ENCODE measurements at regions not wholly inside any gene's neighbourhood (a gene's known extent, or its start where the extent isn't known, plus 50 kb on each side); places are given as distances from the start of the nearest gene placed in this dataset.
"Not testable (repeated sequence)": the region's sequence is repeated elsewhere in the genome, so short reads cannot be mapped to it uniquely, and the experiment has no call there.

GRCh38 chr5:133864711-133865110, 103.7 kb downstream of the C5orf15 start:
- Histone ChIP-seq H3K27me3 (replicated peaks in 1 of 2; ENCODE audit: control insufficient read depth in 2 of 2, extremely low read depth in 1 of 2, insufficient read depth in 2 of 2, low read length in 1 of 2) (peaks cover 0 to 24% of the 10 kb centered on the region in 2 experiments), H3K4me1 (ENCODE audit: control insufficient read depth in 1 of 2, extremely low read depth in 1 of 2, insufficient read depth in 2 of 2, low read length in 2 of 2) (peaks cover 0 to 3% of the 10 kb centered on the region in 2 experiments), H3K36me3 (ENCODE audit: control insufficient read depth in 2 of 2, extremely low read depth in 1 of 2, insufficient read depth in 1 of 2, low read length in 1 of 2) (no peaks in the 10 kb centered on the region), H3K27ac (ENCODE audit: low read length) (no peak overlapping the region), H3K4me3 (ENCODE audit: control insufficient read depth in 1 of 2, extremely low read depth in 1 of 2, low read length in 1 of 2) (no peak overlapping the region), H3K9me3 (no peaks in the 10 kb centered on the region)
- ATAC-seq (replicated peaks in 1 of 4) (no peak), DNase-seq (no peak)
- no peaks in the 10 kb centered on the region for H3K9me3 Mint-ChIP-seq
- 55% methylated on average over 3 of the region's 5 CpGs for WGBS (ENCODE audit: insufficient coverage)
- POLR2A ChIA-PET, result no interaction called here
- H3K27me3 Mint-ChIP-seq, result peaks cover 0 to 16% of the 10 kb centered on the region in 2 donors
- peak overlapping the region in 1 of 2 donors; percentile 39 for H3K27ac Mint-ChIP-seq
- no peaks in the 10 kb centered on the region for H3K36me3 Mint-ChIP-seq
- CTCF ChIA-PET, result no interaction called here
- no peak overlapping the region for H3K4me3 Mint-ChIP-seq
- H3K4me1 Mint-ChIP-seq, result peaks cover 3 to 16% (median 14%) of the 10 kb centered on the region in 3 donors

- Histone ChIP-seq H3K4me1 (ENCODE audit: control insufficient read depth in 1 of 2, extremely low read depth in 1 of 2, insufficient read depth in 2 of 2, low read length in 2 of 2) (no peaks in the 10 kb centered on the region), H3K36me3 (ENCODE audit: control insufficient read depth in 2 of 2, extremely low read depth in 1 of 2, insufficient read depth in 1 of 2, low read length in 1 of 2) (no peaks in the 10 kb centered on the region), H3K27me3 (replicated peaks in 1 of 2; ENCODE audit: control insufficient read depth in 2 of 2, extremely low read depth in 1 of 2, insufficient read depth in 2 of 2, low read length in 1 of 2) (peaks cover 0 to 18% of the 10 kb centered on the region in 2 experiments), H3K9me3 (no peaks in the 10 kb centered on the region), H3K27ac (ENCODE audit: low read length) (no peak overlapping the region), H3K4me3 (ENCODE audit: control insufficient read depth in 1 of 2, extremely low read depth in 1 of 2, low read length in 1 of 2) (no peak overlapping the region)
- 77% methylated on average over 8 of the region's 11 CpGs for WGBS (ENCODE audit: insufficient coverage)
- DNase-seq (no peak), ATAC-seq (replicated peaks in 1 of 4) (no peak)
- H3K4me3 Mint-ChIP-seq, result no peak overlapping the region
- H3K4me1 Mint-ChIP-seq, result peaks cover 3 to 14% (median 11%) of the 10 kb centered on the region in 3 donors
- H3K27ac Mint-ChIP-seq, result no peak overlapping the region
- H3K36me3 Mint-ChIP-seq, result no peaks in the 10 kb centered on the region
- POLR2A ChIA-PET, result no interaction called here
- H3K27me3 Mint-ChIP-seq, result peaks cover 3 to 9% of the 10 kb centered on the region in 2 donors
- H3K9me3 Mint-ChIP-seq, result no peaks in the 10 kb centered on the region
- CTCF ChIA-PET, result no interaction called here
Measured at GRCh38 chr5:133863857-133864585, 104.4 kb downstream of the C5orf15 start.

GRCh38 chr5:133861161-133861737, 107.2 kb downstream of the C5orf15 start:
- no peaks in the 10 kb centered on the region for H3K4me1 ChIP-seq (ENCODE audit: control insufficient read depth in 1 of 2, extremely low read depth in 1 of 2, insufficient read depth in 2 of 2, low read length in 2 of 2)
- CTCF ChIA-PET, result interaction anchor here in 1 of 2 donors (1.2 kb wide), 1 partner anchor 8 kb away, joined by 3 read pairs; no protein-coding TSS in a partner anchor
- Mint-ChIP-seq H3K27ac (no peak overlapping the region), H3K27me3 (peaks cover 3 to 9% of the 10 kb centered on the region in 2 donors), H3K4me3 (no peak overlapping the region), H3K4me1 (peaks cover 3 to 9% (median 8%) of the 10 kb centered on the region in 3 donors), H3K9me3 (no peaks in the 10 kb centered on the region), H3K36me3 (no peaks in the 10 kb centered on the region)
- no peaks in the 10 kb centered on the region for H3K9me3 ChIP-seq
- DNase-seq (peak in 4 of 35 experiments; percentile 5 to 14 (median 8)), ATAC-seq (replicated peaks in 1 of 4) (peak in 2 of 4 experiments; percentile 27 to 43)
- WGBS (ENCODE audit: insufficient coverage), result 40% methylated on average over 7 of the region's 9 CpGs
- no peak overlapping the region for H3K4me3 ChIP-seq (ENCODE audit: control insufficient read depth in 1 of 2, extremely low read depth in 1 of 2, low read length in 1 of 2)
- POLR2A ChIA-PET, result no interaction called here
- no peaks in the 10 kb centered on the region for H3K36me3 ChIP-seq (ENCODE audit: control insufficient read depth in 2 of 2, extremely low read depth in 1 of 2, insufficient read depth in 1 of 2, low read length in 1 of 2)
- H3K27me3 ChIP-seq (replicated peaks in 1 of 2; ENCODE audit: control insufficient read depth in 2 of 2, extremely low read depth in 1 of 2, insufficient read depth in 2 of 2, low read length in 1 of 2), result peaks cover 0 to 5% of the 10 kb centered on the region in 2 experiments
- H3K27ac ChIP-seq (ENCODE audit: low read length), result no peak overlapping the region

GRCh38 chr5:133859073-133859472, 109.4 kb downstream of the C5orf15 start:
- Histone ChIP-seq H3K36me3 (ENCODE audit: control insufficient read depth in 2 of 2, extremely low read depth in 1 of 2, insufficient read depth in 1 of 2, low read length in 1 of 2) (no peaks in the 10 kb centered on the region), H3K4me3 (ENCODE audit: control insufficient read depth in 1 of 2, extremely low read depth in 1 of 2, low read length in 1 of 2) (no peak overlapping the region), H3K9me3 (no peaks in the 10 kb centered on the region), H3K27ac (ENCODE audit: low read length) (no peak overlapping the region), H3K4me1 (ENCODE audit: control insufficient read depth in 1 of 2, extremely low read depth in 1 of 2, insufficient read depth in 2 of 2, low read length in 2 of 2) (no peaks in the 10 kb centered on the region), H3K27me3 (replicated peaks in 1 of 2; ENCODE audit: control insufficient read depth in 2 of 2, extremely low read depth in 1 of 2, insufficient read depth in 2 of 2, low read length in 1 of 2) (peaks cover 0 to 10% of the 10 kb centered on the region in 2 experiments)
- Mint-ChIP-seq H3K9me3 (no peaks in the 10 kb centered on the region), H3K4me1 (peaks cover 3 to 9% (median 8%) of the 10 kb centered on the region in 3 donors), H3K27me3 (peaks cover 8 to 13% of the 10 kb centered on the region in 2 donors), H3K36me3 (no peaks in the 10 kb centered on the region), H3K4me3 (no peak overlapping the region), H3K27ac (no peak overlapping the region)
- CTCF ChIA-PET, result no interaction called here
- no peak for ATAC-seq (replicated peaks in 1 of 4)
- WGBS (ENCODE audit: insufficient coverage), result 57% methylated on average over 4 of the region's 4 CpGs
- no peak for DNase-seq
- POLR2A ChIA-PET, result no interaction called here

GRCh38 chr5:133857595-133858313, 110.7 kb downstream of the C5orf15 start:
- H3K27ac ChIP-seq (ENCODE audit: low read length); ATAC-seq (replicated peaks in 1 of 4); H3K9me3 Mint-ChIP-seq; H3K36me3 Mint-ChIP-seq; H3K9me3 ChIP-seq; H3K27ac Mint-ChIP-seq; DNase-seq; H3K36me3 ChIP-seq (ENCODE audit: control insufficient read depth in 2 of 2, extremely low read depth in 1 of 2, insufficient read depth in 1 of 2, low read length in 1 of 2); H3K4me1 Mint-ChIP-seq; H3K4me3 Mint-ChIP-seq; H3K4me1 ChIP-seq (ENCODE audit: control insufficient read depth in 1 of 2, extremely low read depth in 1 of 2, insufficient read depth in 2 of 2, low read length in 2 of 2); POLR2A ChIA-PET; CTCF ChIA-PET; H3K4me3 ChIP-seq (ENCODE audit: control insufficient read depth in 1 of 2, extremely low read depth in 1 of 2, low read length in 1 of 2): not testable (repeated sequence)
- 90% methylated on average over 35 of the region's 44 CpGs for WGBS (ENCODE audit: insufficient coverage)
- peaks cover 0 to 13% of the 10 kb centered on the region in 2 experiments for H3K27me3 ChIP-seq (replicated peaks in 1 of 2; ENCODE audit: control insufficient read depth in 2 of 2, extremely low read depth in 1 of 2, insufficient read depth in 2 of 2, low read length in 1 of 2)
- H3K27me3 Mint-ChIP-seq, result peaks cover 8 to 16% of the 10 kb centered on the region in 2 donors

GRCh38 chr5:133854554-133854953, 113.9 kb downstream of the C5orf15 start:
- H3K9me3 ChIP-seq, result no peaks in the 10 kb centered on the region
- Mint-ChIP-seq H3K36me3 (no peaks in the 10 kb centered on the region), H3K27ac (no peak overlapping the region), H3K9me3 (no peaks in the 10 kb centered on the region), H3K4me3 (no peak overlapping the region), H3K4me1 (no peaks in the 10 kb centered on the region), H3K27me3 (peaks cover 12 to 13% of the 10 kb centered on the region in 2 donors)
- 86% methylated on average over 7 of the region's 8 CpGs for WGBS (ENCODE audit: insufficient coverage)
- ATAC-seq (replicated peaks in 1 of 4), result no peak
- no peak for DNase-seq
- no peak overlapping the region for H3K4me3 ChIP-seq (ENCODE audit: control insufficient read depth in 1 of 2, extremely low read depth in 1 of 2, low read length in 1 of 2)
- ChIA-PET CTCF (no interaction called here), POLR2A (no interaction called here)
- H3K4me1 ChIP-seq (ENCODE audit: control insufficient read depth in 1 of 2, extremely low read depth in 1 of 2, insufficient read depth in 2 of 2, low read length in 2 of 2), result no peaks in the 10 kb centered on the region
- no peak overlapping the region for H3K27ac ChIP-seq (ENCODE audit: low read length)
- H3K27me3 ChIP-seq (replicated peaks in 1 of 2; ENCODE audit: control insufficient read depth in 2 of 2, extremely low read depth in 1 of 2, insufficient read depth in 2 of 2, low read length in 1 of 2), result peaks cover 0 to 13% of the 10 kb centered on the region in 2 experiments
- no peaks in the 10 kb centered on the region for H3K36me3 ChIP-seq (ENCODE audit: control insufficient read depth in 2 of 2, extremely low read depth in 1 of 2, insufficient read depth in 1 of 2, low read length in 1 of 2)

All from T-cell (primary cell).